ENCODE measurements at regions not wholly inside any gene's neighbourhood (a gene's known extent, or its start where the extent isn't known, plus 50 kb on each side); places are given as distances from the start of the nearest gene placed in this dataset.

DNA sequence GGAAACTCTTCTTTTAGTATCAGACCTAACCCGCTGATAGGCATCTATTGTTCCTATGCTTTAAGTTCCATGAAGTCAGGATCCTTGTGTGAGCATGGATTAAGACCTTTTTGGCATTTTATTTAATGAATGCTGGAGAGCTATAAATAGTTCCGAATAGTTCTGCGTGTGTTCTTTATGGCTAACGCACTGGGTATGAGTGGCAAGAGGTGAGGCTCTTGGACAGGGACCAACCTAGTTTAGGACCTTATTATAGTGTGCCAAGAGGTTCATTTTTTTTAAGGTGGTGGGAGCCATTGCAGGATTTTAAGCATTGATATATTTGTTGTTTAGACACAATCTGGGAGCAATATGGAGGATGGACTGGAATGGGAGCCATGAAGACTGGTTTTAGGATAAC, 71.8 kb downstream of the KPNA2 start:
- TF ChIP-seq, protein P1, sequence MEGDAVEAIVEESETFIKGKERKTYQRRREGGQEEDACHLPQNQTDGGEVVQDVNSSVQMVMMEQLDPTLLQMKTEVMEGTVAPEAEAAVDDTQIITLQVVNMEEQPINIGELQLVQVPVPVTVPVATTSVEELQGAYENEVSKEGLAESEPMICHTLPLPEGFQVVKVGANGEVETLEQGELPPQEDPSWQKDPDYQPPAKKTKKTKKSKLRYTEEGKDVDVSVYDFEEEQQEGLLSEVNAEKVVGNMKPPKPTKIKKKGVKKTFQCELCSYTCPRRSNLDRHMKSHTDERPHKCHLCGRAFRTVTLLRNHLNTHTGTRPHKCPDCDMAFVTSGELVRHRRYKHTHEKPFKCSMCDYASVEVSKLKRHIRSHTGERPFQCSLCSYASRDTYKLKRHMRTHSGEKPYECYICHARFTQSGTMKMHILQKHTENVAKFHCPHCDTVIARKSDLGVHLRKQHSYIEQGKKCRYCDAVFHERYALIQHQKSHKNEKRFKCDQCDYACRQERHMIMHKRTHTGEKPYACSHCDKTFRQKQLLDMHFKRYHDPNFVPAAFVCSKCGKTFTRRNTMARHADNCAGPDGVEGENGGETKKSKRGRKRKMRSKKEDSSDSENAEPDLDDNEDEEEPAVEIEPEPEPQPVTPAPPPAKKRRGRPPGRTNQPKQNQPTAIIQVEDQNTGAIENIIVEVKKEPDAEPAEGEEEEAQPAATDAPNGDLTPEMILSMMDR (IDR thresholded peaks at IDR 0.05), result no peak
- TF ChIP-seq RFX5 (IDR thresholded peaks at IDR 0.05), result no peak
- TF ChIP-seq CHD2 (IDR thresholded peaks at IDR 0.05; ENCODE audit: low read length, partially characterized antibody), result no peak
